GM12872 (cell line): ENCODE measurements at regions not wholly inside any gene's neighbourhood (a gene's known extent, or its start where the extent isn't known, plus 50 kb on each side); places are given as distances from the start of the nearest gene placed in this dataset.
A peak's percentile ranks its signal among the peaks of the same experiment; 100 is the strongest.

Experiments used
- TF ChIP-seq, protein P1 (sequence below): IDR thresholded peaks from 3 replicates; pipeline ENCODE4 v1.5.1; 2011; ENCODE audit warnings: low read depth, mild to moderate bottlenecking, low read length, moderate library complexity; ENCODE audit not compliant: insufficient read depth

DNA sequence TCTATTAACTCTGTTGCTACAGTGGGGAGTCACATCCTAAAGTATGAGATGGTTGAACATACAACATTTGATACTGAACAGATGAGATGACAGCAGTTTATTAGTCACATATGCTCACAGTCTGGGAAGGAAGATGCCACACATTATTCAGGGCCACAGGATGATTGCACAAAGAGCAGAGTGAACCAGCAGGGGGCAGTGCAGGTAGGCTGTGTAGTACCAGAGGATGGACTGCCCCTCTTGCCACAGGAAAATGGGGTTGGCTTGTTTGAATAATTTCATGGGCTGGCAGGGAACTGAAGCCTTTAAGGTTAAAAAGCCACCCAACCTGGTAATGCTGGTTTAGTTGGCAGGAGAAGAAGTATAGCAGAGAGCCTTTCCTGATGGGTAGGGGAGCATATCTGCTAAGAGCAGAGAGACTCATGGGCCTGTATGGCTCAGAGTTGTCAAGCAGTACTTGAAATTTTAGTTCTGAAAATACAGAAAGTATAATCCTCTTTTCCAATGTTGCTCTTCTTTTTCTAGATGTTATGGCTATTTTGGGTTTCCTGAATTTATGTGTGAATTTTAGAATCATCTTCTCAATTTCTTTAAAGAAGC is 180.4 kb upstream of the B3GAT1 start:
- TF ChIP-seq, protein P1, sequence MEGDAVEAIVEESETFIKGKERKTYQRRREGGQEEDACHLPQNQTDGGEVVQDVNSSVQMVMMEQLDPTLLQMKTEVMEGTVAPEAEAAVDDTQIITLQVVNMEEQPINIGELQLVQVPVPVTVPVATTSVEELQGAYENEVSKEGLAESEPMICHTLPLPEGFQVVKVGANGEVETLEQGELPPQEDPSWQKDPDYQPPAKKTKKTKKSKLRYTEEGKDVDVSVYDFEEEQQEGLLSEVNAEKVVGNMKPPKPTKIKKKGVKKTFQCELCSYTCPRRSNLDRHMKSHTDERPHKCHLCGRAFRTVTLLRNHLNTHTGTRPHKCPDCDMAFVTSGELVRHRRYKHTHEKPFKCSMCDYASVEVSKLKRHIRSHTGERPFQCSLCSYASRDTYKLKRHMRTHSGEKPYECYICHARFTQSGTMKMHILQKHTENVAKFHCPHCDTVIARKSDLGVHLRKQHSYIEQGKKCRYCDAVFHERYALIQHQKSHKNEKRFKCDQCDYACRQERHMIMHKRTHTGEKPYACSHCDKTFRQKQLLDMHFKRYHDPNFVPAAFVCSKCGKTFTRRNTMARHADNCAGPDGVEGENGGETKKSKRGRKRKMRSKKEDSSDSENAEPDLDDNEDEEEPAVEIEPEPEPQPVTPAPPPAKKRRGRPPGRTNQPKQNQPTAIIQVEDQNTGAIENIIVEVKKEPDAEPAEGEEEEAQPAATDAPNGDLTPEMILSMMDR: peak; percentile 78

GRCh38 chr11:134591338-134591737 is 179.3 kb upstream of the B3GAT1 start:
- TF ChIP-seq, protein P1: no peak

DNA sequence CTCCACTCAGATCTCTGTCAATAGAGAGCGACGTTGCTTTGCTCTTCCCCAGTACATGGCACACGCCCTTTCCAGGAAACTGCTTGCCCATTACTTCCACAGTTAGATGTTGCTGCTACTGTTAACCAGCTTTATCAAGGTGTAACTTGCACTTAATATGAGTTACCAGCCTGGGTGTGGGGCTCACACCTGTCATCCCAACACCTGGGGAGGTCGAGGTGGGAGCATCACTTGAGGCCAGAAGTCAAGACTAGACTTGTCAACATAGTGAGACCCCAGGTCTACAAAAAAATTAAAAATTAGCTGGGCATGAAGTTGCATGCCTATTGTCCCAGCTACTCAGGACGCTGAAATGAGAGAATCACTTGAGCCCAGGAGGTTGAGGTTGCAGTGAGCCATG is 177.1 kb upstream of the B3GAT1 start:
- TF ChIP-seq, protein P1: no peak

DNA sequence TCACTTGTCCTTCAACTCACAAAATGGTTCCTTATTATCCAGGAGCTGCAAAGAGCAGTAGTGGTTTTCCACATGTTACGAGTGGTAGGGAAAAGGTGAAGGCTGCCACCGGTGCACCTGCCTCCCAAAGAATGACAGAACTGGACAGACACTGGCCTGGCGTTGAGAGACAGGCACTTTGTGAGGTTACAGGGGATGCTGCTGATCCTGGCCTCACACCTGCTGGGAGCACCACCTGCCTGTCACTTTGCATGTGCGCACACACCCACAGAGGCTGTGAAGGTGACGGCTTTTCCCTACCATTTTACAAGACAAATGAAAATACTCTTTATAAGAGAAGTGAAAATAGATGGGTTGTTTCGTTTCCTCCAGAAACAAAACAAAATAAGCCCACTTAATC is 175.3 kb upstream of the B3GAT1 start:
- TF ChIP-seq, protein P1: no peak

DNA sequence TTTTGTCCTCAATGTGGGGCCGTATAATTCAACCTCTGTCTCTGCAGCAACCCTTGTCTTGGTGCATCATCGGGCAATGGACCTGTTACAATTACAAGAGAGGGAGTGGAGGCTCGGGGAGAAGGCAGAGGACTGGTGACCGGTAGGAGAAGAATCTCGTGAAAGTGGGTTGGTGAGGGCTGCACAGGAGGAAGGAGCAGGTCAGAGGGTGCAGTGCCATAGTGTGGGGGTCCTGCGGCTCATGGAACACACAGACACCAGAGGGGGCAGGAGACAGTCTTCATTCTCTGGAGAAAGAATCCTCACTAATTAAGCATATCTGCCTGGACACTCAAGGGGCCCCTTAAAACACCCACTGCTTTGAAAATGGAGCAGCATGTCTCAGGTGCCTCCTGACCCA is 174.7 kb upstream of the B3GAT1 start:
- TF ChIP-seq, protein P1: no peak

DNA sequence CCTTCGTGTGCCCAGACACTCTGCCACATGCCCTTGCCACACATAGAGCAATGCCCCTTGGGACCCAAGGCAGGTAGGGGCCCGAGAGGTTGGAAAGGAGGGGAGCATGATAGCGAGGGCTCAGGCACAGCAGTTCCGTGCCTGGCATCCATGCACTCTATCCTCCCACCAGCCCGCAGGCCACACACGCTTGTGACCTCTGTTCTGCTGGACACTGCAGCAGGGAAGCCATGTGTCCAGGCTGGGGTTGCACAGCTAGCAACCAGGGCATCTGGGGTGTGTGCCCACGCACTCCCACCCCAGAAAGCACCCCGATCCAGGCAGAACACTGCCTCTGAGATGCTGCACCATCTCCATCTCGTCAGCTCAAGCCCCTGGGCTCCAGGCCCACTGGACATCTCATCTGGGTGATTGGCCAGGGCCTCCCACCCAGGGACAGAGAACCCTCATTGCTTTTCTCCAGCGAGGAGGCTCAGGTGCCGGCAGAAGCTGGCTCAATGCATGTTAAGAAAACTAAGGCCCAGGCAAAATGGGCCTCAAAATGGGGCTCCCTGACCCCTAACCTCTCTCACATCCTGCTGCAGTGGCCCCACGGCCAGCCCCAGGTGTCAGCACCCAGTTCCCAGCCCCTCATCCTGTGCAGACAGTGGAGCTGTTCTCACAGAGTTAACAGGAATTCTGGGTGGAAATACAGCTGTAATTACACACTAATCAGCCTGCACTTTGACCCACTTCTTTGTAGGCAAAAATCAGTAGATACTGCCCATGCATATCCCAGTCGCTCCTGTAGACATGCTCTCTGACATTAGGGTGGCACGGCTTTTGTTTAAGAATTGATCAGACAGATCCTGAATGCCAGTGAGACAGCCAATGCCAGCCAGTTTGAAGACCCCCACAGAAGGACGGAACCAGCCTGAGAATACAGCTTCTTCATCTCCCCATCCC is 173.9 kb upstream of the B3GAT1 start:
- TF ChIP-seq, protein P1: no peak

GRCh38 chr11:134584706-134585445 is 172.8 kb upstream of the B3GAT1 start:
- TF ChIP-seq, protein P1: no peak
